ENCODE measurements at regions not wholly inside any gene's neighbourhood (a gene's known extent, or its start where the extent isn't known, plus 50 kb on each side); places are given as distances from the start of the nearest gene placed in this dataset.

DNA sequence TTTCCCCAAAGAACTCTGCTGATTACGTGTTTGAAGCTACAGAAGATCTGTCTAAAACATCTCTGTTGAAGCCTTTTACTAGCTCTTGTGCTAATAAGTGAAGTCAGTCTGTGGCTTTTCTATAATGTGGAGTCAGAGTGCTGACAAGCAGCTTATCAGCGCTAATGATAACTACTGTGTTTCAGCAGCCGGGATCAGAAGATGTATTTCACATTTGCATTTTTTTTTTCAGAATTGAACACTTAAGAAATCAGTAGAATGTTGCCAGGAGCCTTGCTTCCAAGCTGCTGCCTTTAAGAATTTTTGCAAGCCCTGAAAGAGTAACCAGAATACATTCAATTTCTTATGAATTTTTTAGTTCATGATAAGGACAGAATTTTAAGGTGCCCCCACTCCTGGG lies 519.4 kb upstream of the NR5A2 start:
- Histone ChIP-seq H3K4me3 (no peak overlapping the region), H3K4me1 (ENCODE audit: control insufficient read depth in 5 of 5, insufficient read depth in 5 of 5, low read length in 5 of 5) (no peaks in the 10 kb centered on the region), H3K9ac (ENCODE audit: insufficient read depth in 1 of 2, low read length in 2 of 2) (no peak overlapping the region), H3K9me3 (ENCODE audit: control insufficient read depth in 4 of 4, insufficient read depth in 3 of 4, low read length in 3 of 4) (peaks cover 0 to under 1% (median 0%) of the 10 kb centered on the region in 4 donors), H3K27ac (ENCODE audit: low read depth in 1 of 2, low read length in 1 of 2) (no peak overlapping the region), H3K36me3 (ENCODE audit: control insufficient read depth in 4 of 4, insufficient read depth in 4 of 4, low read length in 4 of 4) (no peaks in the 10 kb centered on the region), H3K27me3 (ENCODE audit: control insufficient read depth in 3 of 3, insufficient read depth in 3 of 3, low read length in 2 of 3) (no peaks in the 10 kb centered on the region)
- TF ChIP-seq, protein P1, sequence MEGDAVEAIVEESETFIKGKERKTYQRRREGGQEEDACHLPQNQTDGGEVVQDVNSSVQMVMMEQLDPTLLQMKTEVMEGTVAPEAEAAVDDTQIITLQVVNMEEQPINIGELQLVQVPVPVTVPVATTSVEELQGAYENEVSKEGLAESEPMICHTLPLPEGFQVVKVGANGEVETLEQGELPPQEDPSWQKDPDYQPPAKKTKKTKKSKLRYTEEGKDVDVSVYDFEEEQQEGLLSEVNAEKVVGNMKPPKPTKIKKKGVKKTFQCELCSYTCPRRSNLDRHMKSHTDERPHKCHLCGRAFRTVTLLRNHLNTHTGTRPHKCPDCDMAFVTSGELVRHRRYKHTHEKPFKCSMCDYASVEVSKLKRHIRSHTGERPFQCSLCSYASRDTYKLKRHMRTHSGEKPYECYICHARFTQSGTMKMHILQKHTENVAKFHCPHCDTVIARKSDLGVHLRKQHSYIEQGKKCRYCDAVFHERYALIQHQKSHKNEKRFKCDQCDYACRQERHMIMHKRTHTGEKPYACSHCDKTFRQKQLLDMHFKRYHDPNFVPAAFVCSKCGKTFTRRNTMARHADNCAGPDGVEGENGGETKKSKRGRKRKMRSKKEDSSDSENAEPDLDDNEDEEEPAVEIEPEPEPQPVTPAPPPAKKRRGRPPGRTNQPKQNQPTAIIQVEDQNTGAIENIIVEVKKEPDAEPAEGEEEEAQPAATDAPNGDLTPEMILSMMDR (IDR thresholded peaks at IDR 0.05; ENCODE audit: control extremely low read depth, extremely low read depth) = no peak
- 68 to 83% methylated on average over 3 of the region's 3 CpGs for WGBS, 2 donors
- no peak for ATAC-seq (ENCODE audit: insufficient read depth, low FRiP score)
- DNase-seq = peak in 1 of 3 donors; percentile 3

DNA sequence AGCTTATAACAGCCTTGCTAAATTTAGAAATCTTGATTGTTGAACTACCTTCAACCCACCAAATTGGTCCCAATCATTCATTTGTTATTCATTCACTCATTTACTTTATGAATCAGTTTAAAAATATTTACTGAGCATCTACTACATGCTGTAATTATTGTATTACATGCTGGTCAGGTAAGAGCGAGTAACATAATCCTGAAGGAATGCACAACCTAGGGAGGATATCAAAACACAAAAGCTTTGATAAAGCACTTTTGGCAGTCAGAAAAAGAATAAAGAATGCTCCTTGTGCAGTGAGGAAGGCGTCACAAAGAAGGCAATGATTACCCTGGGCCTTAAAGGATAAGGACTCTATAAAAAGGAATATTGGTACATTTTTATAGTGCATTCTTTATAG lies 518.9 kb upstream of the NR5A2 start:
- TF ChIP-seq, protein P1 (IDR thresholded peaks at IDR 0.05; ENCODE audit: control extremely low read depth, extremely low read depth) = no peak
- Histone ChIP-seq H3K27ac (ENCODE audit: low read depth in 1 of 2, low read length in 1 of 2) (no peak overlapping the region), H3K4me3 (no peak overlapping the region), H3K9ac (ENCODE audit: insufficient read depth in 1 of 2, low read length in 2 of 2) (no peak overlapping the region), H3K9me3 (ENCODE audit: control insufficient read depth in 4 of 4, insufficient read depth in 3 of 4, low read length in 3 of 4) (no peaks in the 10 kb centered on the region), H3K4me1 (ENCODE audit: control insufficient read depth in 5 of 5, insufficient read depth in 5 of 5, low read length in 5 of 5) (no peaks in the 10 kb centered on the region), H3K36me3 (ENCODE audit: control insufficient read depth in 4 of 4, insufficient read depth in 4 of 4, low read length in 4 of 4) (no peaks in the 10 kb centered on the region), H3K27me3 (ENCODE audit: control insufficient read depth in 3 of 3, insufficient read depth in 3 of 3, low read length in 2 of 3) (no peaks in the 10 kb centered on the region)
- DNase-seq (no peak), ATAC-seq (ENCODE audit: insufficient read depth, low FRiP score) (no peak)
- WGBS, 2 donors = 87 to 88% methylated on average over 2 of the region's 2 CpGs

DNA sequence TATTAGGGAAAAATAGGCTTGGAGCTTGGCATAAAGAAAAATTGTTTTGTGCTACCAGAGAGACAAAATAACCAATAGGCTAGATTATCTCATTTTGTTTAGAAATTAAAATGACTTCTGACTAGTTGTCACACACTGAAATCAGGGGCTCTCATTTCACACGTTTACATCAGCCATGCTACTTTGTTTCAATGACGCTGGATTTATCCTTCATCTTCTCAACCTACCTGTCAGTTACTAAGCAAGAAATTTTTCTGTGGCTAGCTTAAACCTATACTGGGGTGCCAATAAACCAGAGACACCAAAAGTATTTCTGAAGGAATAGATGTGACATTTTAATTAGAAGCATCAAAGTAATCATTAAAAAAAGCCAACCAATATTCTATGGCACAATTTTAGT lies 518.1 kb upstream of the NR5A2 start:
- no peak for ATAC-seq (ENCODE audit: insufficient read depth, low FRiP score)
- Histone ChIP-seq H3K27ac (ENCODE audit: low read depth in 1 of 2, low read length in 1 of 2) (no peak overlapping the region), H3K4me1 (ENCODE audit: control insufficient read depth in 5 of 5, insufficient read depth in 5 of 5, low read length in 5 of 5) (no peaks in the 10 kb centered on the region), H3K36me3 (ENCODE audit: control insufficient read depth in 4 of 4, insufficient read depth in 4 of 4, low read length in 4 of 4) (no peaks in the 10 kb centered on the region), H3K4me3 (no peak overlapping the region), H3K27me3 (ENCODE audit: control insufficient read depth in 3 of 3, insufficient read depth in 3 of 3, low read length in 2 of 3) (no peaks in the 10 kb centered on the region), H3K9ac (ENCODE audit: insufficient read depth in 1 of 2, low read length in 2 of 2) (no peak overlapping the region), H3K9me3 (ENCODE audit: control insufficient read depth in 4 of 4, insufficient read depth in 3 of 4, low read length in 3 of 4) (no peaks in the 10 kb centered on the region)
- TF ChIP-seq, protein P1 (IDR thresholded peaks at IDR 0.05; ENCODE audit: control extremely low read depth, extremely low read depth) = no peak
- DNase-seq = no peak
- WGBS, 2 donors = 92% methylated on average over 2 of the region's 2 CpGs

DNA sequence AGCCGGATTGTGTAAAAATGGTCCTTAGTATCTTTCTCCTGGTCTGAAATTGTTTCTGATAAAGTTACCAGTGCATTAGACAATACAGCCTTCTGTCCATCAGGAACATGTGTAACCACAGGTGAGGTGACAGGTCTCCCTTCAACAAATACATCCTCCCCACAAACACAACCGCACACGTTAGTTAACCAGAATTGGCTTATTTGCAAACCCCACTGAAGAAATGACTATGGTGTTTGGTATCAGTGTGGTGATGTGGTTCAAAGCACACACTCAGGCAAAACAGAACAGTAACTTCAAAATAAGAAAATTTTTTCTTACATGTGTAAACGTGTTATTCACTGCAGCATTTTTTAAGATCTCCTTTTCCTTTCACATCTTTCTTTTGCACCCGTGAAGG lies 517.2 kb upstream of the NR5A2 start:
- no peak overlapping the region for H3K4me3 ChIP-seq
- DNase-seq (no peak), ATAC-seq (ENCODE audit: insufficient read depth, low FRiP score) (no peak)
- H3K36me3 ChIP-seq (ENCODE audit: control insufficient read depth in 4 of 4, insufficient read depth in 4 of 4, low read length in 4 of 4) = no peaks in the 10 kb centered on the region
- no peaks in the 10 kb centered on the region for H3K9me3 ChIP-seq (ENCODE audit: control insufficient read depth in 4 of 4, insufficient read depth in 3 of 4, low read length in 3 of 4)
- H3K4me1 ChIP-seq (ENCODE audit: control insufficient read depth in 5 of 5, insufficient read depth in 5 of 5, low read length in 5 of 5) = no peaks in the 10 kb centered on the region
- no peaks in the 10 kb centered on the region for H3K27me3 ChIP-seq (ENCODE audit: control insufficient read depth in 3 of 3, insufficient read depth in 3 of 3, low read length in 2 of 3)
- WGBS, 2 donors = 77 to 79% methylated on average over 5 of the region's 5 CpGs
- TF ChIP-seq, protein P1 (IDR thresholded peaks at IDR 0.05; ENCODE audit: control extremely low read depth, extremely low read depth) = no peak
- no peak overlapping the region for H3K9ac ChIP-seq (ENCODE audit: insufficient read depth in 1 of 2, low read length in 2 of 2)
- no peak overlapping the region for H3K27ac ChIP-seq (ENCODE audit: low read depth in 1 of 2, low read length in 1 of 2)

Measured in lung (tissue), 11 donors.